ENCODE measurements at regions not wholly inside any gene's neighbourhood (a gene's known extent, or its start where the extent isn't known, plus 50 kb on each side); places are given as distances from the start of the nearest gene placed in this dataset.
A peak's percentile ranks its signal among the peaks of the same experiment; 100 is the strongest.

DNA sequence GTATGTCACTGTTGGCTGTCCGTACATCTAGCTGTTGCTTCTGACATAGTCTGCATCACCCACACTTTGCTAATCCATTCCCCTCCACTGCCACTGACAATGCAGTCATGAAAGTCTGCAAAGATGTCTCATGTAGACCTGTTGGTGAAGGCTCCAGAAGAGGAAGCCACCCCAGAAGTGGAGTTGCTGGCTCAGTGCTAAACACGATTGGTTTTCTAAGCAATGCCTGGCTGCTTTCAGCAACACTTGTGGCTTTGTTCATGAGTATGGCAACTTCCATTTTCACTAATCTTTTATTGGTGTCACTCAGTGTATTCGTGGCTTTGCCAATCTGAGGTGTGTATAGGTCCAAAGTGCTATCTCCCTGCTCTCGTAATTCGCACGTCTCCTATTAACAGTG is 288.1 kb downstream of the GADD45G start:
- Mint-ChIP-seq H3K4me1 (peaks cover 2% of the 10 kb centered on the region), H3K4me3 (no peak overlapping the region), H3K27me3 (peaks cover 9% of the 10 kb centered on the region), H3K36me3 (ENCODE audit: low read depth) (no peaks in the 10 kb centered on the region), H3K27ac (no peak overlapping the region)
- DNase-seq (no peak), ATAC-seq (no peak)
- no peaks in the 10 kb centered on the region for H3K9me3 ChIP-seq (ENCODE audit: control insufficient read depth, low read length, poor library complexity, severe bottlenecking)

DNA sequence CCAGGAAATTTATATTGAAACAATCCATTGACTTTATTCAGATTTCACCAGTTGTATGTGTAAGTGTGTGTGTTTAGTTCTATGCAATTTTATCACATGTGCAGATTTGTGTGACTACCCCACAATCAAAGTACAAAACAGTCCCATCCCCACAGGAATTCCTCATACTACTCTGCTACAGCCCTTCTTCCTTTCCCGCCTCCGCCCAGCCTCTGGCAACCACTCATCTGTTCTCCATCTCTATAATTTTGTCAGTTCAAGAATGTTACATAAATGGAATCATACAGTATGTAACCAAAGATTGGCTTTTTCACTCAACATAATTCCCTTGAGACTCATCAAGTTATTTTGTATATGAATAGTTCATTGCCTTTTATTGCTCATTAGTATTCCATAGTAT is 289.1 kb downstream of the GADD45G start:
- no peaks in the 10 kb centered on the region for H3K9me3 ChIP-seq (ENCODE audit: control insufficient read depth, low read length, poor library complexity, severe bottlenecking)
- no peak overlapping the region for H3K4me3 Mint-ChIP-seq
- no peaks in the 10 kb centered on the region for H3K36me3 Mint-ChIP-seq (ENCODE audit: low read depth)
- H3K27me3 Mint-ChIP-seq, result peaks cover 9% of the 10 kb centered on the region
- no peak for DNase-seq
- no peak overlapping the region for H3K27ac Mint-ChIP-seq
- ATAC-seq, result no peak
- peaks cover 2% of the 10 kb centered on the region for H3K4me1 Mint-ChIP-seq

DNA sequence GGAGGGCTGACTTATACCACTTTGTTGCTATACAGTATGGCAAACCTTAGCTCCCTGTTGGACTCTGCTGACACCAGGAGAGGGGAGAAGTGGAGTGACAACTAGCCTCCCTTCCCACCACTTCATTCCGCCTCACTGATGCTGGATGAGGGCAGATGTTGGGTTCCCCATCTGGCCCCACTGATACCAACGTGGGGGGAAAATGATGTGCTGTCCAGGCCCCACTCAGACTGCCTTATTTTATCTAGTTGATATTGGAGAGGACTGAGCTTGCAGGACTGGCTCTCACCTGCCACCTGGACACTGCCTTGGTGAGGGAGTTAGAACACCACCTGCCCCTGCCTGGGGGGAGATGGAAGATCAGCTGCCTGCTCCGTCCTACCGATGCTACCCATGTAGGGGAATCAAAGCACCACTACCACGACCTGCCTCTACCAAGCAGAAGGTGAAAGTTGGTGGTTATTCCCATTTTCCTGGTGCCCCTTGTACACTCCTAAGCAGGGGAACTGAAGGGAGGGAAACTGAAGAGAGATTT is 292.1 kb downstream of the GADD45G start:
- Mint-ChIP-seq H3K36me3 (ENCODE audit: low read depth) (peaks cover 4% of the 10 kb centered on the region), H3K4me1 (peaks cover 2% of the 10 kb centered on the region), H3K27ac (no peak overlapping the region), H3K4me3 (no peak overlapping the region), H3K27me3 (peaks cover 26% of the 10 kb centered on the region)
- H3K9me3 ChIP-seq (ENCODE audit: control insufficient read depth, low read length, poor library complexity, severe bottlenecking), result no peaks in the 10 kb centered on the region
- ATAC-seq, result no peak
- no peak for DNase-seq

DNA sequence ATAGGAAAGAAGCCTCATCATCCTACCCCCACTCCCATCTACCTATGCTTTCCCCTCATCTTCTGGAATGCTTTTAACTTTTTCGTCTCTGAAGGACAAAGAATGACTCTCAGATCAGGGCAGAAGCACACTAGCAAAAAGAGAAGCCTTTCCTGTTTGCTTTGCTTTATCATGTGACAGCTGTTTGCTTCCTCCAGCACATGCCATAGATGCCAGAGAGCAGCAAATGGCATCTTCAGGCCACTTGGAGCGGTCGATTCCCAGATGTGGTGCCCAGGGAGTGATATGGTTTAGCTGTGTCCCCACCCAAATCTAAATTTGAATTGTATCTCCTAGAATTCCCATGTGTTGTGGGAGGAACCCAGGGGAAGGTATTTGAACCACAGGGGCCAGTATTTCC is 294.8 kb downstream of the GADD45G start:
- no peak overlapping the region for H3K4me3 Mint-ChIP-seq
- peaks cover 2% of the 10 kb centered on the region for H3K4me1 Mint-ChIP-seq
- peaks cover 38% of the 10 kb centered on the region for H3K27me3 Mint-ChIP-seq
- H3K27ac Mint-ChIP-seq, result peak overlapping the region; percentile 14
- DNase-seq (no peak), ATAC-seq (no peak)
- H3K9me3 ChIP-seq (ENCODE audit: control insufficient read depth, low read length, poor library complexity, severe bottlenecking), result no peaks in the 10 kb centered on the region
- peaks cover 4% of the 10 kb centered on the region for H3K36me3 Mint-ChIP-seq (ENCODE audit: low read depth)

DNA sequence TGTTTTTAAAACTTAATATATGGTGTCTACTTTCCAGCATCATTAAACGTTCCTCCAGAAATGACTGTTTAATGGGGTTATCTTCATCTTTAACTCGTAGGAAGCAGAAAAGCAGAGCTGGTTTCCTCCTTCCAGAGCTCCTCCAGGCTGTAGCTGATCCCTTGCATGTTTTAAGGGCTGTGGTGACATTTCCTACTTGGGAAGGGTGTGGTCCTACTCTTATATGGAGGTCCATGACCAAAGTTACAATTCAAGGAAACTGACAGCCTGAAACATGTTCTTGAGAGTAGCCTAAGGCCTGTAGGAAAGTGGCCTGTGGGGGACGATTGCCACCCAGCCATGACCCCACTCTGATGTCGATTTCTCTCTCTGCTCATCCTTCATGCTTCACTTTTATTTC is 297.1 kb downstream of the GADD45G start:
- H3K36me3 Mint-ChIP-seq (ENCODE audit: low read depth), result peaks cover 4% of the 10 kb centered on the region
- H3K4me1 Mint-ChIP-seq, result peaks cover 2% of the 10 kb centered on the region
- no peak overlapping the region for H3K27ac Mint-ChIP-seq
- H3K27me3 Mint-ChIP-seq, result peaks cover 43% of the 10 kb centered on the region
- DNase-seq (no peak), ATAC-seq (no peak)
- H3K4me3 Mint-ChIP-seq, result no peak overlapping the region
- H3K9me3 ChIP-seq (ENCODE audit: control insufficient read depth, low read length, poor library complexity, severe bottlenecking), result no peaks in the 10 kb centered on the region

DNA sequence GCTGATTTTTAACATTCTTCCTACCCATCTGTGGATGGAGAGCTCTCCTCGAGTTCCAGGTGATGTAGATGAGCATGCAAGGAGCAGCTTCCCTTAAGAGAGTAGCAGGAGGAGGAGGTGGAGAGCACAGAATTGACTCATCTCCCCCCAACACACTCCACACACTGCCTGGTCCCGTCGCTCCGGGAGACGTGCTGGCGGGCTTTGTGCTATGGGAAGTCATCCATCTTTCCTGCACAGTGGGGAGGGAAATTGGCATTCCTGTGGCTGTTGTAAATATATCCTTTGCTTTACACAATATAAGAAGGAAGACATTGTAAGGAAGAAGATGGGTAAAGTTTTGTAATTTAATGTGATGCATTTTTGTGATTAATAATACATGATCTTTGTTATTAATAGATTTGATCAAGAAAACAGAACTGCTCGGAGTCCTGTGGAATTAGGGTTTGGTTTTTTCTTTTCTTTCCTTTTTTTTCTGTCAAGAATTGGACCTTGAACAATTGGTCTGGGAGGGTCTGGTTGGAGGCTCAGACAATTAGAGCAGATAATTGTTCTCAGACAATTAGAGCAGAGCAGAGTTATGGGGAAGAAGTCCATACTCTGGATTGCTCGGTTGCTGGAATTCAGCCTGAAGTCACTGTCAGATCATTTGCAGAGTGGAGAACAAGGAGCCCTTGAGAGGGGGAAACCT is 297.8 kb downstream of the GADD45G start:
- Mint-ChIP-seq H3K36me3 (ENCODE audit: low read depth) (peaks cover 6% of the 10 kb centered on the region), H3K4me3 (no peak overlapping the region), H3K27ac (no peak overlapping the region), H3K4me1 (no peaks in the 10 kb centered on the region), H3K27me3 (peaks cover 36% of the 10 kb centered on the region)
- DNase-seq, result no peak
- no peak for ATAC-seq
- H3K9me3 ChIP-seq (ENCODE audit: control insufficient read depth, low read length, poor library complexity, severe bottlenecking), result no peaks in the 10 kb centered on the region

DNA sequence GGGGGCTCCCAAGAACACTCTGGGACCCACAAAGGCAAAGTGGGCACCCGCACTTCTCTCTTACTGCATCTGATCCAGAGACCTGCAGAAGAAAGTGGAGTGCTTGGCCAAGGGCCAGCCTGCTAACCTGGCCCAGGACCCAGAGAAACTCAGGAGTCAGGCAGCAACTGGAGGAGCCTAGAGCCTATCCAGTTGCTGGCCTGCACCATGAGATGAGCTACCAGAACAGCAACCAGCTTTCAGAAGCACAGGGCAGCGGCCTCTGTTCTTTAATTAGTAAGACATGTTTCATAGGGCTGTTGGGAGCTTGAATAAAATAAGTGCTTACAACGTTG is 298.3 kb downstream of the GADD45G start:
- no peaks in the 10 kb centered on the region for H3K4me1 Mint-ChIP-seq
- no peak overlapping the region for H3K27ac Mint-ChIP-seq
- H3K36me3 Mint-ChIP-seq (ENCODE audit: low read depth), result peaks cover 6% of the 10 kb centered on the region
- peaks cover 36% of the 10 kb centered on the region for H3K27me3 Mint-ChIP-seq
- DNase-seq, result no peak
- no peaks in the 10 kb centered on the region for H3K9me3 ChIP-seq (ENCODE audit: control insufficient read depth, low read length, poor library complexity, severe bottlenecking)
- H3K4me3 Mint-ChIP-seq, result no peak overlapping the region
- ATAC-seq, result no peak

DNA sequence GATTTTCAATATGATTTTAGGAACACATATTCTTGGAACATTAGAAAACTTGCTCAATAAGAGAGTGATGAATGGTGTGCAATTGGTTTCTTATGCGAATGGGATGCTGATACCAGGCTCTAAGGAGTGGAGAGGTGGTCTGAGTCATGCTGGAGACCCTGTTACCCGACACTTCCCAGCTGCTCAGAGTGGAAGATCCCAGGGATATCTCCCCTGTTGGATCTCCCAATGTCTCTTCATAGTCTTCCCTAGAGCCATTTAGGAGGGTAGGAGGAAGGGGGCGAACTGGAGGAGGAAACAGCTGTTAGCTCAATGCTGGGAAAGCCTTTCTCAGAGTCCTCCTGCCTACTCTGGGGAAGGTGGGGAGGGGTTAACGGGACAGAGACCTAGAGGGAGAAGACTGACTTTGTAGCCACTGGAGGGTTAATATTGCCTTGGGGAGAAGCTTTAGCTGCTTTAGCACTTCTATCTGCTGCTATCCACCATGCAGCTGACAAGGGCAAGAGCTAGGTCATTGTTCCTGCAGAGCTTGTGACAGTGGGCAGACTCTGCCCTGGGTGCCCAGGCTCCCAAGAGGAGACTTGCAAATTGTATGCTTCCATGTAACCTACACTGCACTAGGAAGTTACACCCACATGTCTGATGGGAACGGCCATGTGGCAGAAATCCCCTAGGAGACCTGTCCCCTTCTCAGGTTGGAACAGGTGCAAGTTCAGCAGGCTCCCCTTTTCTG is 301.0 kb downstream of the GADD45G start:
- peaks cover 27% of the 10 kb centered on the region for H3K27me3 Mint-ChIP-seq
- peaks cover 2% of the 10 kb centered on the region for H3K4me1 Mint-ChIP-seq
- ATAC-seq, result no peak
- DNase-seq, result no peak
- peaks cover 6% of the 10 kb centered on the region for H3K36me3 Mint-ChIP-seq (ENCODE audit: low read depth)
- no peak overlapping the region for H3K4me3 Mint-ChIP-seq
- H3K9me3 ChIP-seq (ENCODE audit: control insufficient read depth, low read length, poor library complexity, severe bottlenecking), result no peaks in the 10 kb centered on the region
- no peak overlapping the region for H3K27ac Mint-ChIP-seq

DNA sequence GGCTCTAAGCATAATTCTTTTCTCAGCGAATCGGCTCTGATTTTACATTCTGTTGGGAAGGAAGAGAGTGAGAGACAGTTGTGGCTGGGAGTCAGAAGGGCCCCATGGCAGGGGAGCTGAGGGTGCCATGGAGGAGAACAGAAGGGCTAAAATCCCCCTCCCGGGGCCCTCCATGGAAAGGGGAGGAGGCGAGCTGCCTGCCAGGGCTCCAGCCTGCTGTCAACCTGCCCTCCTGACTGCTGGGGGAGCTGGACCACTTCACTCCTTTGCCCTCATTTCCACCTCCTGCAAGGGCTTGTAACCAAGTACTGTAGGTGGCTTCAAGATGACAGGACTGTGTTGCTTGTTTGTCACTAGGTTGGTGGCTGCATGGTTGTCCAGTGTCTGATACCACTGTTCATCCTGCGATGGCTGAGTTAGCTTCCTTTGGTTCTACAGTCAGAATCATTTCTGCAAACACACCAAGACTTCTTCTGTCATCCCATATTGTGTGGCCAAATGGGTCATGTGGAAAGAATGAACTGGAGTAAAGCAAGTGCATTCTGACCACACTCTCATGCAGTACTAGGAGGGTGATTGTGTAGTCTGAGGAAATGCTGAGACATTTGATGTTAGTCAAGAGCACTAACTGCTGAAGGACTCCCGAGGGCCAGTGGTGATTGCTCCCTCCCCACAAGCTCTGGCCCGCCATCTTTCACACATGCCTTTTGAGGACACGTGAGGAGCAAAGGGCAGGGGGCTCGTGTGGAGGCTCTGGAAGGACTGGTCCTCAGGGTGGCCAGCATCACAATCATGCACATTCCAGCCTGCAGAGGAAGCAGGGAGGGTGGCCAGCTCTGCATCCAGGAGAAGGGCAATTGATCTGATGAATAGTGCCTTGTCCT is 307.2 kb downstream of the GADD45G start:
- H3K27ac Mint-ChIP-seq, result no peak overlapping the region

DNA sequence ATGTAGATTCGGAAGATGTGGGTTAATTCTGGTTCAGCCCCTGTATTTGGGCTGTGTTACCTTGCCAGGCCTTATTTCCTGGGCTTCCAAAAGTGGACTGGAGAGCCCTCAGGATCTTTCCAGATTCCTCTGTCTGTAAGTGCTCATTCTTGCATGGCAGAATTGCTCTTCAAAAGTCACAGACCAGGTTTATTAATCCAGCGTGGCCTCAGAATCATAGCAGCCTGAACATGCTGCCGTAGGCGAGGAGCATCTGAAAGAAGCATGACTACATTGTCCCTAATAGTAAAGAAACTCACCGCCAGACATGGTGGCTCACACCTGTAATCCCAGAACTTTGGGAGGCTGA is 307.8 kb downstream of the GADD45G start:
- DNase-seq (no peak), ATAC-seq (no peak)
- Mint-ChIP-seq H3K4me1 (peaks cover 4% of the 10 kb centered on the region), H3K4me3 (no peak overlapping the region), H3K27me3 (no peaks in the 10 kb centered on the region), H3K36me3 (ENCODE audit: low read depth) (no peaks in the 10 kb centered on the region), H3K27ac (no peak overlapping the region)
- no peaks in the 10 kb centered on the region for H3K9me3 ChIP-seq (ENCODE audit: control insufficient read depth, low read length, poor library complexity, severe bottlenecking)

More for the DNA sequence above, 307.2 kb downstream of the GADD45G start:
- Mint-ChIP-seq H3K36me3 (ENCODE audit: low read depth) (peaks cover 2% of the 10 kb centered on the region), H3K27me3 (no peaks in the 10 kb centered on the region), H3K4me1 (peaks cover 4% of the 10 kb centered on the region), H3K4me3 (no peak overlapping the region)
- DNase-seq, result no peak
- H3K9me3 ChIP-seq (ENCODE audit: control insufficient read depth, low read length, poor library complexity, severe bottlenecking), result no peaks in the 10 kb centered on the region
- no peak for ATAC-seq

DNA sequence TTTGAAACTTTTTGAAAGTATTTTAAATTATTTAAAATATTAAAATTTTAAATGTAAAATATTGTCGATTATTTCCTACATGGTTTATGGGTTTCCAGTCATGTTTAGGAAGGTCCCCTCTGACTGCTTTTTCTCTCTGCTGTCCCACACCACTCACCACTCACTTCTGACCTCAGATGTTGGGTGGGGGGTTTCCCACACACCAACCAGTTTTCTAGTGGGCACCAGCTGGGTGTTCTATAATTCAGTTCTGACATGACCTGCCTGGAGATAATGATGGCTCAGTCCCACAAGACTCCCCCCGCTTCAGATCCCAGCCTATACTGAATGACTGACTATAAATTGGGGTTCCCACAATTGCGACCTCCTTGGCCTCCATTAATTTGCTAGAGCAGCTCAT is 310.4 kb downstream of the GADD45G start:
- DNase-seq (no peak), ATAC-seq (no peak)
- peaks cover 8% of the 10 kb centered on the region for H3K4me1 Mint-ChIP-seq
- H3K36me3 Mint-ChIP-seq (ENCODE audit: low read depth), result peaks cover 4% of the 10 kb centered on the region
- H3K9me3 ChIP-seq (ENCODE audit: control insufficient read depth, low read length, poor library complexity, severe bottlenecking), result no peaks in the 10 kb centered on the region
- H3K27ac Mint-ChIP-seq, result no peak overlapping the region
- no peak overlapping the region for H3K4me3 Mint-ChIP-seq
- peaks cover 21% of the 10 kb centered on the region for H3K27me3 Mint-ChIP-seq

DNA sequence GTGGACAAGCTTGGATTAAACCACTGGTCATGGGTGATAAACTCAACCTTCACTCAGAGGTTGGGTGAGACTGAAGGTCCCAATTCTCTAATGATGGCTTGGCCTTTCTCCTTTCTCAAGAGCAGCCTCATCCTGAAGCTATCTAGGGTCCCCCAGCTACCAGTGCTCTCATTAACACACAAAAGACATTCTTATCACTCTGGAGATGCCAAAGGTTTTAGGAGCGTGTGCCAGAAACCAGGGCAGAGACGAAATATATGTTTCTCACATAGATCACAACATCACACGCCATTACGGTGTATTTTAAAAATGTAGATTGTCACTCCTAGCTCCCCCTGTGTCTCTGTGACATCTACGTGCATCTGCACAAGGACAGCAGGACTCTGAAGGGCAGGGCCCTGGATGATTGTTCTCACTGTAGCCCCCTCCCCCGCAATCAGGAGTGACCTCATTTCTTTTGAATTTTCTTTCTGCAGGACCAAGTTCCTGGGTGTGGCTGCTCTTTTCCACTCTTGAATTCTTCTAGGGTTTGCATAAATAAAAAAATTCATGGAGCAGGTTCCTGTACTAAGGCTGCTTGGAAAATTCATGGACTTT is 311.3 kb downstream of the GADD45G start:
- no peak overlapping the region for H3K27ac Mint-ChIP-seq
- ATAC-seq (no peak), DNase-seq (no peak)
- peaks cover 4% of the 10 kb centered on the region for H3K36me3 Mint-ChIP-seq (ENCODE audit: low read depth)
- peaks cover 6% of the 10 kb centered on the region for H3K4me1 Mint-ChIP-seq
- H3K27me3 Mint-ChIP-seq, result peaks cover 24% of the 10 kb centered on the region
- no peaks in the 10 kb centered on the region for H3K9me3 ChIP-seq (ENCODE audit: control insufficient read depth, low read length, poor library complexity, severe bottlenecking)
- H3K4me3 Mint-ChIP-seq, result no peak overlapping the region

DNA sequence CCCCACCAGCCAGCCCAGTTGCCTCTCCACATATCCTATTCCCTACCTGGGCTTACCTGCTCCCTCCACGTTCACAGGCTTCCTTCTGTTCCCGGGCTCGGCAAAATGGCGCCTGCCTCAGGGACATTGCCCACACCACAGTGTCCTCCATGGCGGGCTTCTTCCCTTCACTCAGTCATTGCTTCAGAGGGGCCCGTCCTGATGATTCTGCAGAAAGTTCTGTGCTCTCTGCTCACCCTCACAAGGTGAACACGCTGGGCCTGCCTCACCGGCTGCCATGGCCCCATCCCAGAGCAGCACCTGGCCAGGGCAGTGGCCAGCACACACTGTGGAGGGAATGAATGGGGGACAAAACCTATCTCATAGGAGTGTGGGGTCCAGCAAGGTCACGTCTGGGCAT is 313.0 kb downstream of the GADD45G start:
- Mint-ChIP-seq H3K36me3 (ENCODE audit: low read depth) (peaks cover 10% of the 10 kb centered on the region), H3K4me3 (no peak overlapping the region), H3K27ac (no peak overlapping the region), H3K27me3 (peaks cover 31% of the 10 kb centered on the region), H3K4me1 (peaks cover 4% of the 10 kb centered on the region)
- DNase-seq (no peak), ATAC-seq (no peak)
- H3K9me3 ChIP-seq (ENCODE audit: control insufficient read depth, low read length, poor library complexity, severe bottlenecking), result no peaks in the 10 kb centered on the region
